ENCODE measurements at regions not wholly inside any gene's neighbourhood (a gene's known extent, or its start where the extent isn't known, plus 50 kb on each side); places are given as distances from the start of the nearest gene placed in this dataset.
A peak's percentile ranks its signal among the peaks of the same experiment; 100 is the strongest.

- peak in 4 of 12 donors; percentile 26 to 45 (median 32) for TF ChIP-seq CTCF (IDR thresholded peaks at IDR 0.05)
- TF ChIP-seq POLR2A (IDR thresholded peaks at IDR 0.05) = no peak
Observed at GRCh38 chr12:91332302-91332701, 149.7 kb upstream of the DCN start.

All from heart left ventricle (tissue), 13 donors.